ENCODE measurements at regions not wholly inside any gene's neighbourhood (a gene's known extent, or its start where the extent isn't known, plus 50 kb on each side); places are given as distances from the start of the nearest gene placed in this dataset.

DNA sequence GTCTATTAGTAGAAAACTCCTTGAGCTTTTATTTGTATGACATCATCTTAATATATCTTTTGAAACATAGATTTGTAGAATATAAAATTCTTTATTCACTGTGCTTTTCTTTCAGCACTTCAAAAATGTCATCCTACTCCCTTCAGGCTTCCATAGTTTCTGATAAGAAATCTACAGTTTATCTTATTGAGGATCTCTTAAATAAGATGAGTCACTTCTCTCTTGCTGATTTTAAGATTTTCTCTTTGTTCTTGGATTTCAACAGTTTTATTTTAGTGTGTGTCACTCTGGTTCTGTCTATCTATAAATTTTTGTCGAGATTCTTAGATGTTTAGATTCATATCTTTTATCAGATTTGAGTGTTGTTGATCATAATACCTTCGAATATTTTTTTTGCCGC lies 566.1 kb upstream of the CHORDC1 start:
- TF ChIP-seq, protein P1, sequence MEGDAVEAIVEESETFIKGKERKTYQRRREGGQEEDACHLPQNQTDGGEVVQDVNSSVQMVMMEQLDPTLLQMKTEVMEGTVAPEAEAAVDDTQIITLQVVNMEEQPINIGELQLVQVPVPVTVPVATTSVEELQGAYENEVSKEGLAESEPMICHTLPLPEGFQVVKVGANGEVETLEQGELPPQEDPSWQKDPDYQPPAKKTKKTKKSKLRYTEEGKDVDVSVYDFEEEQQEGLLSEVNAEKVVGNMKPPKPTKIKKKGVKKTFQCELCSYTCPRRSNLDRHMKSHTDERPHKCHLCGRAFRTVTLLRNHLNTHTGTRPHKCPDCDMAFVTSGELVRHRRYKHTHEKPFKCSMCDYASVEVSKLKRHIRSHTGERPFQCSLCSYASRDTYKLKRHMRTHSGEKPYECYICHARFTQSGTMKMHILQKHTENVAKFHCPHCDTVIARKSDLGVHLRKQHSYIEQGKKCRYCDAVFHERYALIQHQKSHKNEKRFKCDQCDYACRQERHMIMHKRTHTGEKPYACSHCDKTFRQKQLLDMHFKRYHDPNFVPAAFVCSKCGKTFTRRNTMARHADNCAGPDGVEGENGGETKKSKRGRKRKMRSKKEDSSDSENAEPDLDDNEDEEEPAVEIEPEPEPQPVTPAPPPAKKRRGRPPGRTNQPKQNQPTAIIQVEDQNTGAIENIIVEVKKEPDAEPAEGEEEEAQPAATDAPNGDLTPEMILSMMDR (IDR thresholded peaks at IDR 0.05): no peak
- no peak for TF ChIP-seq SIN3A (IDR thresholded peaks at IDR 0.05; ENCODE audit: borderline replicate concordance, insufficient read depth, low read depth, low read length)
